MM.1S (cell line): ENCODE measurements at regions not wholly inside any gene's neighbourhood (a gene's known extent, or its start where the extent isn't known, plus 50 kb on each side); places are given as distances from the start of the nearest gene placed in this dataset.

Experiments
- CTCF ChIP-seq: fragments of 300-600 bp; sonication (generic); IDR thresholded peaks from 2 replicates; pipeline ENCODE4 v1.5.1; 2016; ENCODE audit warnings: antibody characterized with exemption, low read length, mixed read lengths
- EZH2 ChIP-seq: fragments of 300-600 bp; sonication (generic); optimal IDR thresholded peaks from 2 replicates; pipeline ENCODE3; 2017; ENCODE audit warnings: low read depth, mild to moderate bottlenecking, antibody characterized with exemption, low read length, mixed read lengths

GRCh38 chr6:44039839-44040350, 87.4 kb downstream of the MRPL14 start:
- TF ChIP-seq CTCF (no peak), EZH2 (no peak)
